ENCODE measurements at regions not wholly inside any gene's neighbourhood (a gene's known extent, or its start where the extent isn't known, plus 50 kb on each side); places are given as distances from the start of the nearest gene placed in this dataset.
A peak's percentile ranks its signal among the peaks of the same experiment; 100 is the strongest.

- intact Hi-C loops (cut with micrococcal nuclease), result no loop called here
- H2AFZ ChIP-seq (ENCODE audit: insufficient read depth, low read depth, low read length, poor library complexity, severe bottlenecking), result no peak overlapping the region
- 91% methylated on average over 2 of the region's 2 CpGs for WGBS (ENCODE audit: insufficient coverage)
- H3K27me3 ChIP-seq (ENCODE audit: control insufficient read depth in 2 of 2, insufficient read depth in 2 of 2, low read length in 2 of 2), result no peaks in the 10 kb centered on the region
- H3K36me3 ChIP-seq (replicated peaks in 1 of 2; ENCODE audit: control insufficient read depth in 1 of 2, insufficient read depth in 2 of 2, low read length in 2 of 2), result no peaks in the 10 kb centered on the region
- TF ChIP-seq CTCF (IDR thresholded peaks at IDR 0.05), result no peak
- no peaks in the 10 kb centered on the region for H3K79me2 ChIP-seq (ENCODE audit: insufficient read depth, low read length)
- H3K9ac ChIP-seq (ENCODE audit: insufficient read depth, low read length, poor library complexity, severe bottlenecking), result no peak overlapping the region
- no peak overlapping the region for H3K4me2 ChIP-seq (replicated peaks; ENCODE audit: extremely low read depth, low read length, poor library complexity, severe bottlenecking)
- no peak overlapping the region for H3K27ac ChIP-seq (ENCODE audit: low read depth in 1 of 2, low read length in 2 of 2)
- peaks cover 0 to 1% (median 0%) of the 10 kb centered on the region in 7 donors for H3K9me3 Mint-ChIP-seq
- H3K36me3 Mint-ChIP-seq, result no peaks in the 10 kb centered on the region
- peaks cover 25% of the 10 kb centered on the region for H3K4me1 Mint-ChIP-seq
- H3K4me3 ChIP-seq (replicated peaks in 1 of 3; ENCODE audit: low read depth in 2 of 3, low read length in 3 of 3), result no peak overlapping the region
- peaks cover 22 to 24% of the 10 kb centered on the region in 2 donors for H3K4me1 ChIP-seq (ENCODE audit: control insufficient read depth in 1 of 2, insufficient read depth in 2 of 2, low read length in 2 of 2)
- no peaks in the 10 kb centered on the region for H3K9me3 ChIP-seq (replicated peaks in 1 of 2; ENCODE audit: control insufficient read depth in 1 of 2, insufficient read depth in 1 of 2, low read length in 2 of 2)
- DNase-seq, result peak in 1 of 3 donors; percentile 70
- H3K27ac Mint-ChIP-seq, result no peak overlapping the region
- no peaks in the 10 kb centered on the region for H4K20me1 ChIP-seq (ENCODE audit: insufficient read depth, low read length)
- H3K4me3 Mint-ChIP-seq, result no peak overlapping the region
- no peaks in the 10 kb centered on the region for H3K27me3 Mint-ChIP-seq (ENCODE audit: low read depth in 3 of 3)
Measured at GRCh38 chr6:105805501-105806023, 280.6 kb upstream of the PRDM1 start.

GRCh38 chr6:105804424-105804823, 281.7 kb upstream of the PRDM1 start:
- Histone ChIP-seq H3K36me3 (replicated peaks in 1 of 2; ENCODE audit: control insufficient read depth in 1 of 2, insufficient read depth in 2 of 2, low read length in 2 of 2) (no peaks in the 10 kb centered on the region), H3K27me3 (ENCODE audit: control insufficient read depth in 2 of 2, insufficient read depth in 2 of 2, low read length in 2 of 2) (no peaks in the 10 kb centered on the region), H3K27ac (ENCODE audit: low read depth in 1 of 2, low read length in 2 of 2) (no peak overlapping the region), H3K4me2 (replicated peaks; ENCODE audit: extremely low read depth, low read length, poor library complexity, severe bottlenecking) (no peak overlapping the region), H4K20me1 (ENCODE audit: insufficient read depth, low read length) (no peaks in the 10 kb centered on the region), H2AFZ (ENCODE audit: insufficient read depth, low read depth, low read length, poor library complexity, severe bottlenecking) (no peak overlapping the region), H3K9ac (ENCODE audit: insufficient read depth, low read length, poor library complexity, severe bottlenecking) (no peak overlapping the region), H3K4me1 (ENCODE audit: control insufficient read depth in 1 of 2, insufficient read depth in 2 of 2, low read length in 2 of 2) (peaks cover 11 to 17% of the 10 kb centered on the region in 2 donors), H3K4me3 (replicated peaks in 1 of 3; ENCODE audit: low read depth in 2 of 3, low read length in 3 of 3) (no peak overlapping the region), H3K9me3 (replicated peaks in 1 of 2; ENCODE audit: control insufficient read depth in 1 of 2, insufficient read depth in 1 of 2, low read length in 2 of 2) (no peaks in the 10 kb centered on the region), H3K79me2 (ENCODE audit: insufficient read depth, low read length) (no peaks in the 10 kb centered on the region)
- no peak for DNase-seq
- Mint-ChIP-seq H3K4me1 (peaks cover 14% of the 10 kb centered on the region), H3K36me3 (no peaks in the 10 kb centered on the region), H3K27me3 (ENCODE audit: low read depth in 3 of 3) (no peaks in the 10 kb centered on the region), H3K9me3 (peaks cover 0 to 1% (median 0%) of the 10 kb centered on the region in 7 donors), H3K27ac (no peak overlapping the region), H3K4me3 (no peak overlapping the region)
- no CpG with 5 or more reads among the region's 3 CpGs for WGBS (ENCODE audit: insufficient coverage)
- TF ChIP-seq CTCF (IDR thresholded peaks at IDR 0.05), result no peak
- intact Hi-C loops (cut with micrococcal nuclease), result no loop called here
